NCI-H82 treated with DMSO at 0.1 percent for 48 hours (cell line): ENCODE measurements at regions not wholly inside any gene's neighbourhood (a gene's known extent, or its start where the extent isn't known, plus 50 kb on each side); places are given as distances from the start of the nearest gene placed in this dataset.
"Not testable (repeated sequence)": the region's sequence is repeated elsewhere in the genome, so short reads cannot be mapped to it uniquely, and the experiment has no call there.

ENCODE experiments used
- DNase-seq: peaks from one replicate; lab custom pipeline; 2025; ENCODE audit not compliant: unreplicated experiment; lab: John Stamatoyannopoulos, UW

DNA sequence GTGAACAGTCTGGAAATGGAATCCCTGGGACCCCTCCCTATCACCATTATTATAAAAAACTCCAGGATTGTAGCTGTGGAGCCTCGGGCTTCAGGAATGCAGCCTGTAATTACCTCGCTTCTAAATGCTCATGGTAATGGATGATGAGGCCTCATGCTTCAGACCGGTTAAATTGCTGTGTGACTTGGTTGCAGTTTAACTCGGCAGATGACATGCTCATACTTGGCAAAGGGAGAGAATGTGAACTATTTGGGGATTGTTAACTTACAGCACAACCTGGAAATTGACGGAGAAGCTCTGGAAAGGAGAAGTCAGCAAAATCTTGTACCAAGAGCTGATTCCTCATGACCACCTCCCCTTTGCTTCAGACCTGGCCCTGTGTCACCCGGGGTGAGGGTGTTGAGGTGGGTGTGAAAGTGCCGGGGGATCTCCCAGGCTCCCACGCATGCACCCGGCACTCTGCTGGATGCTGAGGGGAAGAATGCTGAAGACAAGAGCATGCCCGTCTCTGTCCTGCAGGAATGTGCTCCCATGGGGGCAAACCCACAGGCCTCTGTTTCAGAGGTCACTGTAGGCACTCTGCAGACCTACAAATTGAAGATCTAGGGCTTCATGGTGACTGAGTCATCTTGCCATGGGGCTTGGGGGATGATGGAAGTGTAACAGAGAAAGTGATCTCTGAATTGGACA, 364.8 kb downstream of the RPS6KC1 start:
- DNase-seq: no peak

DNA sequence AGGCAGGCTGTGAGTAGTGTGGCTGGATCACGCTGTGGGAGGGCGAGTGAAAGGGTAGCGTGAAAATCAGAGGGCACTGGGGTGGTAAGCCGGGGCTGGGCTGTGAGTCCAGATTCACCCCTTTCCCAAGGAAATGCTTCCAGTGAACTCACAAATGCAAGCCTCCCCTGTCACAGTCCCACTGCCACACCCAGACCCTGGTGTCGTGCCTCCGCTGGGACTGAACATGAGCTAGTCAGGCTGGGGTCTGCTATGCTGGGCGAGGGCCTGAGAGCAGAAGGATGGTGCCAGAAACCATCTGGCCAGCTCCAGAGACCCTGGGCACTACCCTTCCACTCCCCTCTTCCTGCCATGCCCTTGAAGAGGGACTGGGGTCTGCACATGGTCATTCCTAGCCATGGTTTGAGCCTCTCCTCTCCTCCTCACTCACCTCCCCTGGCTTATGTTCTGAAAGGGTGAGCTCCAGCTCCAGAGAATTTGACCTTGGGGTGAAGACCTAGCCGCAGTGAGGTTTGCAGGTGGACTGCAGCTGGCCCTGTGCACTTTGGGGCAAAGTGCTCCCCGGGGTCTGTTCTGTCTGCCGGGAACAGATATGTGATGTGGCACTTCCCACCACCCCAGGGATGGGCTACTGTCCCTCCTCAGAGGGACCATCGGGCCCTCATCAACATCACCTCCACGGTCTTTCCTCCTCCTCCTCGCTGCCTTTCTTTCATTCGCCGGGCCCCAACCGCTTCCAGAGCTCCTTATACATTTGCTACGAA, 365.6 kb downstream of the RPS6KC1 start:
- no peak for DNase-seq

DNA sequence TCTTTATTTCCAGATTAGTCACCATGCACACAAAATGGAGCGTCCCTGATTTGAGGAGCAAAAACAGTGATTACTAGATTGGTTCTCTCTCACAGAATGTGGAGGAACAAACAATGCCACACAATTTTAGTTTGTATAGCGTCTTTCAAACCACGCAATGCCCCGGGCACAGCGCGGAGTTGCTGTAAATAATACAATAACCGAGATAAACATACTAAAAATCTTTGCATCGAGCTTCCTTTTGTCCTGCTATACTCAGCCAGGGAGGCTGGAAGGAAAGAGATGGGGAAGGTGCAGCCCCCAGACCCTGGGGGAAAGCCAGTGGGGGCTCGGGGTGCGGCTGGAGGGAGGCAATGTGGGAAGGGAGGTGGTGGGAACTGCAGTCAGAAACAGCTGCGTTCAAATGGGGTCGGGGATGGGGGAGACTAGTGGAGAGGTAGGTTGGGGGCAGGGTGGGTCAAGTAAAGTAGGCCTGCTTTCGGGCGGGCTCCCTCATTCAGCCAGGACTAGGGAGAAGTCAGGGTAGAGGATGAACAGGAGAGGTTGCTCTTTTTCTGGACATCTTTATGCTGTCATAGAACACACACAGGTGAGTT, 366.3 kb downstream of the RPS6KC1 start:
- DNase-seq: no peak

DNA sequence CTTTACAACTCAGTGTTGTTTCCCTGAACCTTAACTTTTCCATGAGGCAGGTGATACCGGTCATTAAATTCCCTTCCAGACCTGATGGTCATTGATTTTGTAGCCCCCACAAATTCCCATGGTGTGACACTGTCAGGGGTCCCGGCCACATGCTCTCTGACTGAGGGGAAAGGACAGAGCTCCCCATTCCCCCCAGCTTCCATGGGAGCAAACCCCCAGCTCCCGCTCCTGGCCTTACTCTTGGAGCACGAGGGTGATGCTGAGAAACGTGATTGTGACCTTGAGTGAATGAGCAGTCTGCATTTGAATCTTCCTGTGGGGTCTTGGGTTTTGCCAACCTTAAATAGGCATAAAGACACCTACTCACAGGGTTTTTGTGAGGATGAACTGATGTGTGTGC, 366.8 kb downstream of the RPS6KC1 start:
- no peak for DNase-seq

DNA sequence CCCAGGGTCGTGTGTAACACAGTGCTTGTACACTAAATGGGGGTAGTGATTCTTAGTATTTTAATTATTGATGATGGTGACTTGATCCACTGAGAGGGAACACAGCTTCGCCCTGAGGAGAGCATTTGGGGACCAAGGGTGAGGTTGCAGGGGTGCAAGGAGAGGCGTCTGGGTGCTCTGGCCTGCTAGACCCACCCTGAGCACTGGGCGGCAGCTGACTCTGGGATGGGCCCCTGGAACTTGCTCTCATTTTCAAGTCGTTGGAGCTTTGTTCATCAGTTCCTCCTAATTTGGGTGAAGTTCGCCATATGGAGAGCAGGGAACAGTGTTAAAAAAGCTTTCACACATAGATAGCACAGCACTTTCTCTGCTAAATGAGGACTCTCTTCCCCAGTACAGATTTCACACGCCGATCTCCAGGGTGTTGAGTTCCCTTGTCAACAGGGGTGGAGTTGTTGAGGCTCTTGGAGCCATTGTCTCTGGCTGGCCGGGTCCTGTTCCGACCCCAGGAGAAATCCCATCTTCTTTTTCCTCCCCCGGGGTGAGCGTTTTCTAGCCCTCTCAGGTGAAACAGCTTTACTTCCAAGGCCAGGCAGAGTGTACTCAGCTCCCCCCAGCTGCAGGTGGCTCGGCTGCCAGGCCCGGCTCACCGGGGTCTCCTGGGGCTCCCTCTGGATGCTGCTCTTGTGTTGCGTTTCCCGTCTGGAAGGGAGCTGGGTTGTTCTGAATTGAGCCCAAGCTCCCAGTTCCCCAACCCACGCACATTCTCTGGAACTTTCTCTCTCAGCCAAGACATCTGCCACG, 367.4 kb downstream of the RPS6KC1 start:
- DNase-seq: no peak

DNA sequence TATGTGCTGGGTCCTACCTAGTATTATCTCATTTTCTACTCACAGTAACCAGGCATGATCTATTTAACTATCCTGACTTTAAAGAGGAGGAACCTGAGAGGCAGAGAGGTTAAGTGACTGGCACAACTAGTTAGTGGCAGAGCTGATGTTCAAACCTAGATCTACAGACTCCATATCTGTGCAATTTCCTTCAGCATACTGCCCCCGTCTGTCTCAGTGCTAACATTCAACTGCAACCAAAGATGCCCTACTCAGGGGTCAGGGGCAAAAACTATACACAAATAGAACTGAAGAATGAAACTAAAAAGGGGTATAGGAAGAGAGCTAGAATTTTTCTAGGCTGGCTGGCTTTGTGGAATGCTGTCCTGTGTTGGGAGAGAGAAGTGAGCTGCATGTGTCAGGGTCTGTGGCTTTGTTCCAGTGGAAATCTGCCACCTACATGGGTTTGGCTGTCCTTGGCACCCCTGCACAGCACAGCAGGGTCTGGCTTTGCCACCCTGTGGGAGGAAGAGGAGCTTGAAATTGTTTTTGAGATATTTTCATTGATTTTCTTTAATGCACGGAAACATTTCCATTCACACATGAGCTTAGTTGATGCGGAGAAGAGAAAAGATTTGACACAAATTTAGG, 368.5 kb downstream of the RPS6KC1 start:
- DNase-seq: no peak

DNA sequence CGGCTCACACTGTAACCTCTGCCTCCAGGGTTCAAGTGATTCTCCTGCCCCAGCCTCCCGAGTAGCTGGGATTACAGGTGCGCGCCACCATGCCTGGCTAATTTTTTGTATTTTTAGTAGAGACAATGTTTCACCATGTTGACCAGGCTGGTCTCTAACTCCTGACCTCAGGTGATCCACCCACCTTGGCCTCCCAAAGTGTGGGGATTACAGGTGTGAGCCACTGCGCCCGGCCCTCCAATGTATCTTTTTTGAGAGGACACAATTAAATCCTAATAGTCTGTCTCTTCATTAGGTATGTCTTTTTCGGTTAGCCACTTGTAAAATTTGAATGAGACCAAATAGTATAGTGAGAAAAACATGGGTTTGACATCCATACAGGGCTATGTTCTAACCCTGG, 370.1 kb downstream of the RPS6KC1 start:
- not testable (repeated sequence) for DNase-seq

DNA sequence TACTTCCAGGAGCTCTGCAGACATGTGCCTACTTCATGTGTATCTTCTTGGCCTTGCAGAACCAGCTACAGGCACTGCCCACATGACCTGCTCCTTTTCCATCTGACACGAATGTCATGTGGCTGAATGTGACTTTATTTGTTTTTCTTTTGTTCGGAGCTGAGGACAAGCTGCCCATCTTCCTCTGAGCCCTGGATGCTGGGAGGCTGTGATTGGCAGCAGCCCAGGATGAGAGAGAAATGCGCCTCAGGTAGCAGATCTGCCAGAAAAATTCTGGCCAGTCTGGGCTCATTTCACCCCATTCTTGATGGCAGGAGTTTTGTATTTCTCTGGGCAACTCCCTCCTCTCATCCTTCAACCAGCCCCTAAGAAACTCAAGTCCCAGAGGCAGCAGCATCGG, 372.0 kb downstream of the RPS6KC1 start:
- no peak for DNase-seq

DNA sequence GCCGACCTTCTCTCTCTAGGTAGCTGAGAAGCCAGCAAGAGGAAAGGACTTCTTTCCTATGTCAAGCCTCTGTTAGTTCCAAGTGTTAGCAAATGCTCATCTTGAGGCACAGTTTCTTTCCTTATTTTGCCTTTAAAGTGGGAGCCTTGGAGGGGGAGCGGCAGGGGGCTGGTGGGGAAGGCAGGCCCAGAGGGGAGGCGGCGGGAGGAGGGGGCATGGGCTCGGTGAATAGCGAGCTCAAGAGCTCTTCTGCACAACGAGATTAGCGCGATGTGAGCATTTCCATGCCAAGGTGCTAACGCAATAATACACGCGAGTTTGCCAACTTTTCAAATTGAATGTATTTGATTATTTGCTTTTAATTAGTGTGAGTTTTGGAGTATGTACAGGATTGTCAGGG, 372.6 kb downstream of the RPS6KC1 start:
- no peak for DNase-seq

DNA sequence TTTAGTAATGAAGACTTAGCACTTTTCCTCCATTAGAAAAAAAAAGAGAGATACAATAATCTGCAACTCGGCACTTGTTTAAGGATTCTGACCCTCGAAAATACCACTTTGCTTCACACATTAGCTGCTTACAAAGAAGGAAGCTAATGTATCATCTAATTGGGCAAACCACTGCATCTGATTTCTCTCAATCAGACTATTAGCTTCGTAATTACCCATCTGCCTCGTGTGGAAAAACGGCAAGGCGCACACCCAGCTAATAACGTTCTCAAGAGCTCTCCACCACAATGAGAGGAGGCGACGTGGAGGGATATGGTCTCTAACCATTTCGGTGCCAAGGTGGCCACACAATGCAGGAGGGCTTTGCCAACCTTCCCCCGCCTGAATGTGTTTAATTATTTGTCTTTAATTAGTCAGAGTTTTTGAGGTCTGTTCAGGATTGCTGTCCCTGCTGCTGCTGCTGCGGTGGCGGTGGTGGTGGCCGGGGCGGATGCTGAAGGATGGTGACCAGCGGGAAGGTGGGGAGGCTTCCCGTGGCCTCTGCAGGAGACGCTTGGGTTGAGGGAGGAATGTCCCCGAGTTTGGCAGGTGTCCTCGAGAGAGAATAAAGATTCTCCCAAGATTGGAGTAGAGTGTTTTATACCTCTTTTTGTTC, 374.5 kb downstream of the RPS6KC1 start:
- DNase-seq: no peak

DNA sequence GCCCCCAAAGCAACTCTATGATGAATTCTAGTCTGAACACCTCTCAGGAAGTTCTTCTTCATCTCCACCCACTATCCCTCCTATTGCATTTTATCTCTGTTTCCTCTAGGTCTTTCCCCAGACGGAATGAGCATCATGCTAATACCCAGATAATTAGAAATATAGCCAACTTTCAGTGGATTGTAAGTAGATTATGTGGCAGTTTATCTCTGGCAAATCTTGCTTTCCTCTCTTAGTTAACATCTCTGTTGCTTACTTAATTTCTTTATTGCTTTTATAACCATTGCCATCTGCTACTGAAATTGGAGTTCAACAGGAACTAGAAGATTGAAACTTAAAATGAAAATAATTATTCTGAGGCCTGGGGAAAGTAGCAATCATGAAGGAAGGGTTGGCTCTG, 378.6 kb downstream of the RPS6KC1 start:
- no peak for DNase-seq

DNA sequence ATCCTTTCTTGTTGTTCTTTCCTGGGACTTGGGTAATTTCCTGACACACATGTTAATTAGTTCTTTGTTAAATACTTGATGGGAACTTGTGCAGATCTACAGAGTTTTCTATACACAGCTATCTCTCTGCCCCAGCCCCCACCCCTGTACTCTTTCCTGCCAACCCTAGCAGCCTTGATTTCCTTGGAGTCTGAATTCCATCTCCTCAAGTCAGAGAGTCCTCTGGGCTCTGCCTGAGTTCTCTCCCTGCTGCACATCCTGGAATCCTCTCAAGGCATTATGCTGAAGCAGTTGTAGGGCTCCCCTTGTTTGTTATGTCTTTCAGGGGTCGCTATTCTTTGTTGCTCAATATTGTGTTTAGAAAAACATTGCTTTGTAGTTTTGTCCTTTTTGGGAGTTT, 384.7 kb downstream of the RPS6KC1 start:
- no peak for DNase-seq

DNA sequence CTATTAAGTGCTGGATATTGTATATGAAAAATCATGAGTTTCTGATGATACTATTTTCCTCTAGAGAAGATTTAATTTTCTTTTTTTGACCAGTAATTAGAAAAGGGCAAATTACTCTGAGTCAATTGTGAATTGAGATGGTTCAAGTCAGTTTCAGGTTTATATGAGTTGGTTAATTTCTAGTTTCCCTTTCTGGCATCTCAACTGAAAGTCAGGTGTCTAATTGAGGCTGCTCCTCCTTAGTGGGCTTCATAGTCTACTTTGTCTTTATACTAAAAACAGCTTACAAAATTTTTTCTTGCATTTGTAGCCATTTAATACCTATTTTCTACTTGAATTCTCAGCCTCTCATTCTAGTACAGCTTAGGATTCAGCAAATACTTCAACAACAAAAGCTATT, 387.3 kb downstream of the RPS6KC1 start:
- DNase-seq: no peak

DNA sequence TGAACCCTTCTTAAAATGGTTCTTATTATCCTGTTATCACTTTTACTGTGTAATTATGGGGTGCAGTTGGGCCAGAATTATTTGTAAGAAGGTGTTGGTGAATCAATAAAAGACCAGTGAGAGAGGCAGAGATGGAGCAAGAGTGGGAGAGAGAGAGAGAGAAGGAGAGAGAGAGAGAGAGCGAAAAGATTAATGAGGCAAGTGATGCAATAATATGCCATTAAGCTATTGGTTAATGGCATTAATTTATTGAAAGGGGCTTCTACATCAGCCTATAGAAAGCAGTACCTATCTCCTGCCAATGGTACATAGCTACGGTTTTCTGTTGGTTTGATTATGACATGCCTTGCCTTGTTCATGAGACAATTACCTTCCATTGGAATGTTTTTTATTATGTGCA, 388.7 kb downstream of the RPS6KC1 start:
- no peak for DNase-seq

DNA sequence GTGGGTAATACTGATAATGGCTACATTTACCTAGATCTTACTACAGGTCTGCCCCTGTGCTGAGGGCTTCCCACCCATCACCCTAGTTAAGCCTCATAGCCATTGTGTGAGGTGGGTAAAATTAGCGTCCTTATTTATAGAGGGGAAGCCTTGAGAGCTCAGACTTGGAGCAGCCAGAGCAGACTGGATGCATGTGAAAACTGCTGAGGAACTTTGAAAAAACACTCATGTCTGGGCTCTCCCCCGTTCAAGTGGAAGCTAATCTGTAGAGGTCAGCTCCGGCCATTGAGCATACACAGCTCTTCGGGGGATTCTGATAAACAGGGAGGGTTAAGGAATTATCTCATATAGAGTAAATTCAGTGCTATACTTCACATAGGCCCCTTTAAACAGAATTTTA, 389.7 kb downstream of the RPS6KC1 start:
- DNase-seq: no peak

DNA sequence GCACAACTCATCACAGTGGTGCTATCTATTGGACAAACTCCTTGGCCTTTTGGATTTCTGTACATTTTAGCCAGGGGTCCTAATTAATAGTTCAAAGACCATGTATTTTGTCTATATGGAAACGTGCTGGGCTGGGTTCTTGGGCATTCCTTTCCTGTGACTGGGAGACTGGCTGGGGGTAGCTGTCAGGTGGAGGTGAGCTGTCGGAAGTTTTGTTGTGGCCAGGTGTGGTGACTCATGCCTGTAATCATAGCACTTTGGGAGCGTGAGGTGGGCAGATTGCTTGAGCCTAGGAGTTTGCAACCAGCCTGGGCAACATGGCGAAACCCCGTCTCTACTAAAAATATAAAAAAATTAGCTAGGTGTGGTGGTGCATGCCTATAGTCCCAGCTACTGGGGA, 392.4 kb downstream of the RPS6KC1 start:
- no peak for DNase-seq

DNA sequence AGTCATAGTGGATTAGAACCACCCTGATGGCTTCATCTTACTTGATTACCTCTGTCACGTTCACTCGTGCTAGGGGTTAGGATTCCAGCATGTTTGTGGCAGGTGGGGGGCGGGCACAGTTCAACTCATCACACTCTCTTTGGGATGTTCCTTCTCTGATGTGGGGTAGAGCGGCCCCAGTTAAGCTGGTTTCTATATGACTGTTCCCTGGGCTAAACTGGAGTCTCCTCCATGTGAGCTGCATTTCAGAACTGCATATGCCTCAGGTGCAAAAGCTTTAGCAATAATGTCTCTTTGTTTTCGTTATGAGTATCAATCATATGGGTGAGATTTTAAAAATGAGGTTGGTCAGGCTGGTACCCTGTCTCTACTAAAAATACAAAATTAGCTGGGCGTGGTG, 393.2 kb downstream of the RPS6KC1 start:
- no peak for DNase-seq

DNA sequence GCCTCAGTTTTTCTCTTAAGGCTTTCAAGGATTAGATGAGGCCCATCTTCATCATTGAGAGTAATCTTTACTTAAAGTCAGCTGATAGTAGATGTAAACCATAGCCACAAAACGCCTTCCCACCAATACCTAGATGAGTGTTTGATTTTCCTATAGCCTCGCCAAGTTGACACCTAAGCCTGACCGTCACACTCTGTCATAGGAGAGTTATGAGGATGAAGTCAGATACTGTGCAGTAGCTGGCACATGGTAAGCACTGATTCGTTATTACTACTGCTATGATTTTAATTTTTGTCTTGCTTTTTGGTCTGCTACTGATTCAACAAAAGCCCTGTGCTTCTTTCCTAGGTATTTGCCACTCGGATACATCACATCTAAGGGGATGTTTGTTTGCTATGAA, 395.5 kb downstream of the RPS6KC1 start:
- no peak for DNase-seq

DNA sequence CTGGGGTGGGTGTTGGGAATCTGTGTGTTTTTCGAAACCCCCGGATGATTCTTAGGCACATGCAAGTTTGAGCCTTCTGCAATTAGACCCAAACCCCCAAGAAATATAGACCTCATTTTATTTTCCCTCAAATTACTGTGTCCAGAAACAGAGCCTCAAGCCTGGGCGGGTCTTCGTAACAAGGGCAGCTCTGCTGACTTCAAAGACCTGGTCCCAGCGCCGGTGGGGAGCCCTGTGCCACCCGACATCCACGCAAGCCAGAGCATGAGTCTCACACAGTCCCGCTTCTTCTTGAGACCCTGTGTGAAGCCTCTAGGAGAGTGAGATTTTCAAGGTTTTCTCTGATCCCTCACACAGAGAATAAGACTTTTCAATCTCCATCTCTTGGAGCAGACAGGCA, 397.3 kb downstream of the RPS6KC1 start:
- DNase-seq: no peak

DNA sequence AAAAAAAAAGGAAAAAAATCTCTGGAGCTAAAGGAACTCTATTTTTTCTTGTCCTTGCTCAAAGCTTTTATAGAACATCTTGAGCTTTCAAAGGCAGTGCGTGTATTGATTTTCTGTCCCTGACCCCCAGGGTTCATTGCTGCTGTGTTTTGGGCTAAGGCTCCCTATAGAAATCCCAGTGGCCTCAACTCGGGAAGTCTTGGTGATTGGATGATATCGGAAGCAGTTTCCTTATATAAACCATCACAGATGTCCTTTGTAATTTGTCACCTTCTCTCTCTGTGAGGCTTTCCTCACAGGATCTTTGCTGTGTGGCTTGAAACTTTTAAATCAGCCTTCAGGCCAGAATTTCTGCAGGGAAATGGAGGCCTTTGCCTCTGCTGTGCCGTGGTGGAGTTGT, 397.7 kb downstream of the RPS6KC1 start:
- no peak for DNase-seq

DNA sequence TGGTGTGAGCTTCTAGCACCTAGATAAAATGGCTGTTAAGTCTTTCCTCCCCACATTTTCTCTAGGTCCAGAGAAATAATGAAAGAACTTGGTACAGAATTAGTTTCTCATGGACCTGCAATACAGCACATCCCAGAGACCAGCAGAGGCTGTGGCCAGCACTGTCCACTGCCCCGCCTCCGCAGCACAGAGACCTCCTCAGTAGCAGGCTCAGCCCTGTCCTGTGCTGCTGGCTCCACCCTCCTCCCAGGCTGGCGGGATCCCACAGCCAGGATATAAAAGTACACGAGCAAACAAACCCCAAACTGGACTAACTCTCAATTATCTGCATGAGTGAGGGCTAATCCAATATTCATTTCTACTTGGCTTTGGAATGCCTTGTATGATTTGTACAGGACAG, 401.5 kb downstream of the RPS6KC1 start:
- no peak for DNase-seq
